A673 (cell line): ENCODE measurements at regions not wholly inside any gene's neighbourhood (a gene's known extent, or its start where the extent isn't known, plus 50 kb on each side); places are given as distances from the start of the nearest gene placed in this dataset.

Source experiments
- CTCF ChIP-seq: fragments of 300-800, 200-600 bp; sonication (generic); conservative IDR thresholded peaks from 2 replicates; pipeline ENCODE4 v1.5.1; 2017; ENCODE audit warnings: low read depth, mild to moderate bottlenecking, antibody characterized with exemption, low read length, moderate library complexity, mixed read lengths
- EZH2 ChIP-seq: fragments of 200-600 bp; sonication (generic); IDR thresholded peaks from 2 replicates; pipeline ENCODE4 v1.6.1; 2017; ENCODE audit warnings: borderline replicate concordance, low read depth, mild to moderate bottlenecking, mixed read lengths, antibody characterized with exemption, low read length; ENCODE audit not compliant: poor library complexity, severe bottlenecking

- TF ChIP-seq CTCF (no peak), EZH2 (no peak)
These were observed 65.8 kb upstream of the EDAR start for GRCh38 chr2:109054865-109055264.
